Globus pallidus (tissue), 1 donor: ENCODE measurements at regions not wholly inside any gene's neighbourhood (a gene's known extent, or its start where the extent isn't known, plus 50 kb on each side); places are given as distances from the start of the nearest gene placed in this dataset.

Experiments used
- DNase-seq: peaks from one replicate; pipeline ENCODE4 v3.0.0-alpha.2; 2015; ENCODE audit warnings: low spot score

GRCh38 chr2:146235158-146235557 is 1609.7 kb upstream of the ACVR2A start:
- DNase-seq, result no peak

- no peak for DNase-seq
Observed at GRCh38 chr2:146229508-146230155, 1615.2 kb upstream of the ACVR2A start.

- DNase-seq, result no peak
Observed at GRCh38 chr2:146228466-146229058, 1616.3 kb upstream of the ACVR2A start.

GRCh38 chr2:146228020-146228393 is 1616.8 kb upstream of the ACVR2A start:
- DNase-seq, result no peak

- no peak for DNase-seq
Observed at GRCh38 chr2:146227152-146228019, 1617.4 kb upstream of the ACVR2A start.

- no peak for DNase-seq
Observed at GRCh38 chr2:146226077-146226476, 1618.8 kb upstream of the ACVR2A start.

- DNase-seq, result no peak
Observed at GRCh38 chr2:146221826-146222225, 1623.0 kb upstream of the ACVR2A start.

- no peak for DNase-seq
Observed at GRCh38 chr2:146220957-146221356, 1623.9 kb upstream of the ACVR2A start.

GRCh38 chr2:146214394-146214929 is 1630.4 kb upstream of the ACVR2A start:
- DNase-seq, result no peak

GRCh38 chr2:146213674-146214073 is 1631.2 kb upstream of the ACVR2A start:
- no peak for DNase-seq

- DNase-seq, result no peak
Observed at GRCh38 chr2:146212602-146213001, 1632.2 kb upstream of the ACVR2A start.

- no peak for DNase-seq
Observed at GRCh38 chr2:146209842-146210275, 1635.0 kb upstream of the ACVR2A start.

GRCh38 chr2:146207901-146208300 is 1636.9 kb upstream of the ACVR2A start:
- no peak for DNase-seq

GRCh38 chr2:146207417-146207816 is 1637.4 kb upstream of the ACVR2A start:
- DNase-seq, result no peak

GRCh38 chr2:146203064-146203624 is 1641.7 kb upstream of the ACVR2A start:
- no peak for DNase-seq

- no peak for DNase-seq
Observed at GRCh38 chr2:146193619-146194018, 1651.2 kb upstream of the ACVR2A start.

- no peak for DNase-seq
Observed at GRCh38 chr2:146189541-146189940, 1655.3 kb upstream of the ACVR2A start.

- DNase-seq, result no peak
Observed at GRCh38 chr2:146173934-146174333, 1654.0 kb upstream of the ZEB2 start.

- no peak for DNase-seq
Observed at GRCh38 chr2:146161256-146161882, 1641.5 kb upstream of the ZEB2 start.

GRCh38 chr2:146158072-146158674 is 1638.3 kb upstream of the ZEB2 start:
- DNase-seq, result no peak

- DNase-seq, result no peak
Observed at GRCh38 chr2:146147448-146148012, 1627.6 kb upstream of the ZEB2 start.
